DMS114 treated with DMSO at 0.1 percent for 48 hours (cell line): ENCODE measurements at regions not wholly inside any gene's neighbourhood (a gene's known extent, or its start where the extent isn't known, plus 50 kb on each side); places are given as distances from the start of the nearest gene placed in this dataset.

Experiments used
- DNase-seq: peaks from one replicate; lab custom pipeline; 2025; ENCODE audit not compliant: unreplicated experiment; lab: John Stamatoyannopoulos, UW

- DNase-seq = no peak
Observed at GRCh38 chr4:186886759-186887158, 163.1 kb upstream of the FAT1 start.

GRCh38 chr4:186887291-186887700 is 163.6 kb upstream of the FAT1 start:
- no peak for DNase-seq

GRCh38 chr4:186887752-186888151 is 164.1 kb upstream of the FAT1 start:
- DNase-seq = no peak

GRCh38 chr4:186889876-186890643 is 166.4 kb upstream of the FAT1 start:
- DNase-seq = no peak

GRCh38 chr4:186891859-186892486 is 168.3 kb upstream of the FAT1 start:
- DNase-seq = no peak

GRCh38 chr4:186898367-186898766 is 174.7 kb upstream of the FAT1 start:
- DNase-seq = no peak

- DNase-seq = no peak
Observed at GRCh38 chr4:186900232-186900900, 176.7 kb upstream of the FAT1 start.

GRCh38 chr4:186900984-186901383 is 177.3 kb upstream of the FAT1 start:
- no peak for DNase-seq

- no peak for DNase-seq
Observed at GRCh38 chr4:186901850-186902249, 178.2 kb upstream of the FAT1 start.

GRCh38 chr4:186902361-186902760 is 178.7 kb upstream of the FAT1 start:
- DNase-seq = no peak

GRCh38 chr4:186904101-186904500 is 180.4 kb upstream of the FAT1 start:
- no peak for DNase-seq

- no peak for DNase-seq
Observed at GRCh38 chr4:186906722-186907121, 183.1 kb upstream of the FAT1 start.

GRCh38 chr4:186910385-186910784 is 186.7 kb upstream of the FAT1 start:
- DNase-seq = no peak

- DNase-seq = no peak
Observed at GRCh38 chr4:186912606-186913005, 188.9 kb upstream of the FAT1 start.

- no peak for DNase-seq
Observed at GRCh38 chr4:186915816-186916215, 192.2 kb upstream of the FAT1 start.

GRCh38 chr4:186917136-186917535 is 193.5 kb upstream of the FAT1 start:
- DNase-seq = no peak

- no peak for DNase-seq
Observed at GRCh38 chr4:186918466-186918865, 194.8 kb upstream of the FAT1 start.

- no peak for DNase-seq
Observed at GRCh38 chr4:186919340-186919739, 195.7 kb upstream of the FAT1 start.

GRCh38 chr4:186920483-186920882 is 196.8 kb upstream of the FAT1 start:
- no peak for DNase-seq

- DNase-seq = no peak
Observed at GRCh38 chr4:186920992-186921391, 197.3 kb upstream of the FAT1 start.

- no peak for DNase-seq
Observed at GRCh38 chr4:186924723-186925122, 201.1 kb upstream of the FAT1 start.

GRCh38 chr4:186927624-186928023 is 204.0 kb upstream of the FAT1 start:
- no peak for DNase-seq
